H1 (cell line): ENCODE measurements at regions not wholly inside any gene's neighbourhood (a gene's known extent, or its start where the extent isn't known, plus 50 kb on each side); places are given as distances from the start of the nearest gene placed in this dataset.

Experiments
- CTCF ChIA-PET: fragments of 300-600 bp; sonication (Branson Sonifier 250); formaldehyde crosslinking; loops from one replicate; lab custom pipeline; 2021; ENCODE audit not compliant: partially characterized antibody; lab: Charles Lee
- POLR2A ChIA-PET: fragments of 300-600 bp; sonication (Branson Sonifier 250); formaldehyde crosslinking; loops from one replicate; lab custom pipeline; 2021; ENCODE audit warnings: inconsistent platforms; ENCODE audit not compliant: partially characterized antibody; lab: Charles Lee
- DNase-seq, 2 experiments: peaks; one replicate each; pipeline versions ENCODE4 v3.0.0 to v3.0.0-alpha.2; 2010 to 2022; ENCODE audit warnings: low spot score in 2 of 2, low read depth in 1 of 2, mixed read lengths in 1 of 2
- FAIRE-seq: peaks from 2 replicates; lab custom pipeline; 2011; peaks lifted over from hg19 to GRCh38; lab: Jason Lieb, UNC
- H2AFZ ChIP-seq: 2 replicates; pipeline ENCODE4 v1.8.1; 2012; ENCODE audit warnings: low read length, inconsistent platforms
- H2AK5ac ChIP-seq: 2 replicates; pipeline ENCODE4 v1.6.1; 2013; ENCODE audit warnings: low read depth, low read length
- H2BK120ac ChIP-seq: replicated peaks from 2 replicates; pipeline ENCODE3; 2013; ENCODE audit warnings: low read depth, low read length, inconsistent platforms
- H2BK12ac ChIP-seq: 2 replicates; pipeline ENCODE4 v1.6.1; 2013; ENCODE audit warnings: low read depth, low read length
- H2BK15ac ChIP-seq: 2 replicates; pipeline ENCODE4 v1.6.1; 2013; ENCODE audit warnings: low read length
- H2BK20ac ChIP-seq: 2 replicates; pipeline ENCODE4 v1.6.1; 2013; ENCODE audit warnings: low read length
- H2BK5ac ChIP-seq: 2 replicates; pipeline ENCODE4 v1.6.1; 2013; ENCODE audit warnings: low read depth, low read length
- H3K14ac ChIP-seq: 2 replicates; pipeline ENCODE4 v1.6.1; 2013; ENCODE audit warnings: inconsistent platforms; ENCODE audit not compliant: insufficient read length
- H3K18ac ChIP-seq: 2 replicates; pipeline ENCODE4 v1.6.1; 2013; ENCODE audit warnings: low read length; ENCODE audit errors: extremely low read depth
- H3K23ac ChIP-seq: 2 replicates; pipeline ENCODE4 v1.6.1; 2013; ENCODE audit warnings: inconsistent platforms; ENCODE audit not compliant: insufficient read length
- H3K23me2 ChIP-seq: 2 replicates; pipeline ENCODE4 v1.6.1; 2013; ENCODE audit warnings: low read depth, low read length
- H3K27ac ChIP-seq: 2 replicates; pipeline ENCODE4 v1.6.1; 2011; ENCODE audit warnings: low read depth, low read length, inconsistent platforms
- H3K27me3 ChIP-seq, 4 experiments: replicated peaks in 1 of 4; 1 replicate in 1 of 4; 2 replicates in 3 of 4; pipeline versions ENCODE4 v1.6.1 to v1.8.1; 2011 to 2013; ENCODE audit warnings: low read length in 3 of 4, mild to moderate bottlenecking in 3 of 4, inconsistent platforms in 2 of 4, mixed read lengths in 2 of 4, moderate library complexity in 1 of 4; ENCODE audit not compliant: control insufficient read depth in 3 of 4, insufficient read depth in 3 of 4; ENCODE audit errors: extremely low read depth in 1 of 4
- H3K36me3 ChIP-seq, 4 experiments: 2 replicates each; pipeline versions ENCODE4 v1.6.1 to v1.8.1; 2011 to 2013; ENCODE audit warnings: mild to moderate bottlenecking in 4 of 4, low read length in 3 of 4, moderate library complexity in 2 of 4, control low read depth in 1 of 4, inconsistent platforms in 1 of 4; ENCODE audit not compliant: insufficient read depth in 4 of 4, control insufficient read depth in 2 of 4
- H3K4ac ChIP-seq: replicated peaks from 2 replicates; pipeline ENCODE3; 2013; ENCODE audit warnings: low read length, low read depth, mixed read lengths, inconsistent platforms; ENCODE audit not compliant: insufficient read length
- H3K4me1 ChIP-seq, 4 experiments: replicated peaks in 1 of 4; 1 replicate in 1 of 4; 2 replicates in 3 of 4; pipeline versions ENCODE4 v1.6.1 to v1.8.1; 2011 to 2013; ENCODE audit warnings: low read length in 3 of 4, inconsistent platforms in 2 of 4, mixed read lengths in 1 of 4; ENCODE audit not compliant: insufficient read depth in 4 of 4, control insufficient read depth in 3 of 4
- H3K4me2 ChIP-seq, 2 experiments: 2 replicates each; pipeline versions ENCODE4 v1.6.1 to v1.8.1; 2011 to 2013; ENCODE audit warnings: low read depth in 2 of 2, low read length in 2 of 2, control low read depth in 1 of 2, inconsistent platforms in 1 of 2, mild to moderate bottlenecking in 1 of 2; ENCODE audit not compliant: insufficient read depth in 1 of 2
- H3K4me3 ChIP-seq, 4 experiments: fragments of 200-600, 300-600 bp in 1 of 4; sonication (generic), shearing (Covaris generic), sonication (Bioruptor Twin) in 1 of 4; 2 replicates each; pipeline versions ENCODE4 v1.5.1 to v1.8.1; 2011 to 2016; ENCODE audit warnings: low read length in 4 of 4, low read depth in 3 of 4, control low read depth in 2 of 4, inconsistent platforms in 2 of 4, mild to moderate bottlenecking in 2 of 4, mixed read lengths in 1 of 4, moderate library complexity in 1 of 4; ENCODE audit not compliant: insufficient read depth in 2 of 4; ENCODE audit errors: extremely low read depth in 1 of 4
- H3K56ac ChIP-seq: replicated peaks from 2 replicates; pipeline ENCODE3; 2013; ENCODE audit warnings: low read depth, mild to moderate bottlenecking, mixed read lengths, low read length, inconsistent platforms; ENCODE audit not compliant: insufficient read length
- H3K79me1 ChIP-seq: 2 replicates; pipeline ENCODE4 v1.6.1; 2013; ENCODE audit warnings: low read depth, low read length, control low read depth
- H3K79me2 ChIP-seq, 2 experiments: 2 replicates each; pipeline versions ENCODE4 v1.6.1 to v1.8.1; 2012 to 2013; ENCODE audit warnings: low read length in 2 of 2, mild to moderate bottlenecking in 2 of 2, inconsistent platforms in 1 of 2; ENCODE audit not compliant: insufficient read depth in 2 of 2, control insufficient read depth in 1 of 2
- H3K9ac ChIP-seq, 4 experiments: replicated peaks in 1 of 4; 1 replicate in 1 of 4; 2 replicates in 3 of 4; pipeline versions ENCODE4 v1.6.1 to v1.8.1; 2011 to 2013; ENCODE audit warnings: low read depth in 3 of 4, low read length in 3 of 4, control low read depth in 2 of 4, mild to moderate bottlenecking in 2 of 4, moderate library complexity in 2 of 4, inconsistent platforms in 1 of 4; ENCODE audit errors: extremely low read depth in 1 of 4
- H3K9me3 ChIP-seq, 2 experiments: 2 replicates each; pipeline versions ENCODE4 v1.6.1 to v1.8.1; 2012 to 2013; ENCODE audit warnings: mild to moderate bottlenecking in 2 of 2, moderate library complexity in 2 of 2, control low read depth in 1 of 2, inconsistent platforms in 1 of 2, low read depth in 1 of 2, low read length in 1 of 2, mixed read lengths in 1 of 2; ENCODE audit not compliant: insufficient read depth in 2 of 2
- H4K20me1 ChIP-seq, 2 experiments: replicated peaks in 1 of 2; 2 replicates each; pipeline versions ENCODE3 to v1.8.1; 2011 to 2013; ENCODE audit warnings: inconsistent platforms in 2 of 2, low read length in 2 of 2, mild to moderate bottlenecking in 1 of 2; ENCODE audit not compliant: insufficient read depth in 2 of 2, control insufficient read depth in 1 of 2
- H4K5ac ChIP-seq: 2 replicates; pipeline ENCODE4 v1.6.1; 2013; ENCODE audit warnings: low read length, low read depth, mixed read lengths, inconsistent platforms; ENCODE audit not compliant: insufficient read length
- H4K8ac ChIP-seq: 2 replicates; pipeline ENCODE4 v1.8.0; 2013; ENCODE audit warnings: mild to moderate bottlenecking, moderate library complexity, low read length, inconsistent platforms; ENCODE audit not compliant: insufficient read depth; ENCODE audit errors: extremely low read depth
- H4K91ac ChIP-seq: replicated peaks from 2 replicates; pipeline ENCODE3; 2013; ENCODE audit warnings: low read length, mixed read lengths, inconsistent platforms; ENCODE audit not compliant: insufficient read length
- CTCF ChIP-seq, 3 experiments: IDR thresholded peaks; 1 replicate in 2 of 3; 2 replicates in 1 of 3; pipeline versions ENCODE4 v1.5.1 to v1.6.1; 2011; ENCODE audit warnings: low read length in 3 of 3, mild to moderate bottlenecking in 3 of 3, inconsistent platforms in 2 of 3, low read depth in 1 of 3, moderate library complexity in 1 of 3; ENCODE audit not compliant: insufficient read depth in 1 of 3; ENCODE audit errors: control extremely low read depth in 1 of 3
- GTF2F1 ChIP-seq: IDR thresholded peaks from 2 replicates; pipeline ENCODE4 v1.6.1; 2012; ENCODE audit warnings: low read depth, low read length, improper control_type of control experiment, borderline replicate concordance
- YY1 ChIP-seq: IDR thresholded peaks from 2 replicates; pipeline ENCODE4 v1.6.1; 2011; ENCODE audit warnings: low read depth, mild to moderate bottlenecking, low read length
- WGBS, 2 experiments: shearing (Covaris generic) in 1 of 2; methylation state at CpG; one replicate each; pipeline versions ENCODE4 v1.1.6 to v1.1.7; 2013 to 2015; ENCODE audit warnings: low lambda C conversion rate in 2 of 2, mixed read lengths in 2 of 2, inconsistent platforms in 1 of 2, low coverage in 1 of 2, missing lambda C conversion rate in 1 of 2; ENCODE audit not compliant: insufficient replicate concordance in 2 of 2, insufficient coverage in 1 of 2, insufficient read length in 1 of 2; ENCODE audit errors: extremely low coverage in 1 of 2, missing lambda C conversion rate in 1 of 2; 5-methylcytosine and 5-hydroxymethylcytosine counted together

DNA sequence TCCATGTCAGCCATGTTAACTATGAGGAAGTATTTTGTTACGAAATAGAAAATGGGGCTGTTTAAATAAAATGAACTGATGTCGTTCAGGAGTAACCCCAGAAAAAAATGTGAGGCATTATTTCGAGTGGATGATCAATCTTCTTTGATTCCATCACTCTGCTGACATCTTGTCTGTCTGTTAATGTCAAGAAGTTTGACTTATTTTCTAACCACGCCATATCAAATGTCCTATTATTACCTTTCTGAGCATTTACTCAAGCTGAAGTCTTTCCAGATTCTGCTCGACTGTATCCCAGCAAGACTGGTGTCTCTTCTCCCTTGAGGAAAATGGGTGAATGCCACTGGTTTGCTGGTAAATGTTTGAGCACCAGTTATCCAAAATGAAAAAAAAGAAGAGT, 672.9 kb upstream of the SOX11 start:
- H3K4ac ChIP-seq, result no peak overlapping the region
- H3K56ac ChIP-seq, result no peak overlapping the region
- H2BK20ac ChIP-seq, result no peak overlapping the region
- no peak overlapping the region for H4K91ac ChIP-seq
- no peak overlapping the region for H2BK15ac ChIP-seq
- no peak overlapping the region for H3K4me2 ChIP-seq
- no peak overlapping the region for H2BK12ac ChIP-seq
- H3K9me3 ChIP-seq, result peaks cover 8 to 11% of the 10 kb centered on the region in 2 experiments; a peak in 3 of 4 replicates
- no peaks in the 10 kb centered on the region for H3K79me1 ChIP-seq
- no peak overlapping the region for H3K14ac ChIP-seq
- no peak overlapping the region for H3K23ac ChIP-seq
- H3K27ac ChIP-seq, result no peak overlapping the region
- TF ChIP-seq YY1 (no peak), GTF2F1 (no peak), CTCF (IDR thresholded peaks at IDR 0.05; ENCODE audit: control extremely low read depth in 1 of 3, insufficient read depth in 1 of 3, low read depth in 1 of 3, low read length in 3 of 3) (no peak)
- no peak overlapping the region for H4K5ac ChIP-seq
- no peak overlapping the region for H3K4me3 ChIP-seq
- WGBS, 2 experiments, result 96% methylated on average over 5 of the region's 5 CpGs; no CpG with 5 or more reads in 1 of the 2 experiments
- CTCF ChIA-PET, result no interaction called here
- no peak overlapping the region for H4K8ac ChIP-seq
- POLR2A ChIA-PET, result no interaction called here
- peaks cover 0 to 2% of the 10 kb centered on the region in 2 experiments for H4K20me1 ChIP-seq
- FAIRE-seq, result no peak
- H3K27me3 ChIP-seq, result no peaks in the 10 kb centered on the region
- no peak for DNase-seq
- H3K36me3 ChIP-seq, result no peaks in the 10 kb centered on the region; a peak in 1 of 8 replicates
- peaks cover 10% of the 10 kb centered on the region; the same call in 1 of the 2 replicates for H3K23me2 ChIP-seq
- no peak overlapping the region for H2AFZ ChIP-seq
- no peak overlapping the region for H2BK120ac ChIP-seq
- no peaks in the 10 kb centered on the region for H3K4me1 ChIP-seq
- no peak overlapping the region for H2BK5ac ChIP-seq
- H3K9ac ChIP-seq, result no peak overlapping the region
- no peak overlapping the region for H3K18ac ChIP-seq
- H3K79me2 ChIP-seq, result no peaks in the 10 kb centered on the region
- H2AK5ac ChIP-seq, result no peak overlapping the region
